Osteocyte (in vitro differentiated cells): ENCODE measurements at regions not wholly inside any gene's neighbourhood (a gene's known extent, or its start where the extent isn't known, plus 50 kb on each side); places are given as distances from the start of the nearest gene placed in this dataset.

Experiments used
- DNase-seq: peaks from one replicate; pipeline ENCODE4 v3.0.0; 2021; ENCODE audit warnings: mixed read lengths; ENCODE audit not compliant: unreplicated experiment; ENCODE audit errors: extremely low spot score
- H3K27ac Mint-ChIP-seq: one replicate; pipeline ENCODE4 v1.8.0; 2021; ENCODE audit warnings: mild to moderate bottlenecking, mixed read lengths; ENCODE audit not compliant: unreplicated experiment
- H3K27me3 Mint-ChIP-seq: one replicate; pipeline ENCODE4 v1.8.0; 2021; ENCODE audit warnings: mixed read lengths; ENCODE audit not compliant: unreplicated experiment
- H3K36me3 Mint-ChIP-seq: one replicate; pipeline ENCODE4 v1.8.0; 2021; ENCODE audit warnings: mixed read lengths; ENCODE audit not compliant: unreplicated experiment
- H3K4me1 Mint-ChIP-seq: one replicate; pipeline ENCODE4 v1.8.0; 2021; ENCODE audit warnings: mixed read lengths; ENCODE audit not compliant: unreplicated experiment
- H3K4me3 Mint-ChIP-seq: one replicate; pipeline ENCODE4 v1.8.0; 2021; ENCODE audit warnings: mild to moderate bottlenecking, moderate library complexity, mixed read lengths; ENCODE audit not compliant: unreplicated experiment
- H3K9me3 Mint-ChIP-seq: one replicate; pipeline ENCODE4 v1.8.0; 2021; ENCODE audit warnings: mixed read lengths; ENCODE audit not compliant: unreplicated experiment
- TF ChIP-seq, protein P1 (sequence below): fragments of 200-600 bp; sonication (generic); IDR thresholded peaks from 2 replicates; pipeline ENCODE4 v1.5.0; 2021; ENCODE audit warnings: antibody characterized with exemption, mild to moderate bottlenecking, moderate library complexity

DNA sequence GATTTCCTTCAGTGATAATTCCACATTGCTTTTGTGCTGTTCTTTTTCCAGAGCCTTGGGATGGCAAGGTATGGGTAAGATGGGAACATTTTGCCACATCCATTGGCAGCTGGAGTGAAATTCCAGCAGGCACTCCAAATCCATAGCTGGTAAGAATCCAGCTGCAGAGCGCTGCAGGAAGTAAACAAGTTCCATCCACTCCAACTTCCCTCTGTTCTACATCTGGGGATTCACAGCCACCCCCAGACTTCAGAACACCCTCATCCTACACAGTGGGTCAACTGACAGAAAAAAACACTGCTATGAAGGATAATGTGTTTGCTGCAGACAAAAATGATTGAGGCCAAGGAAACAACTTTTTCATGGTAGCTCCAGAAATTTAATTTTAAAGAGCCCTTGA, 747.8 kb downstream of the MAFB start:
- no peak for DNase-seq
- Mint-ChIP-seq H3K36me3 (no peaks in the 10 kb centered on the region), H3K4me1 (peaks cover 30% of the 10 kb centered on the region), H3K9me3 (no peaks in the 10 kb centered on the region), H3K4me3 (no peak overlapping the region), H3K27me3 (no peaks in the 10 kb centered on the region), H3K27ac (no peak overlapping the region)
- TF ChIP-seq, protein P1, sequence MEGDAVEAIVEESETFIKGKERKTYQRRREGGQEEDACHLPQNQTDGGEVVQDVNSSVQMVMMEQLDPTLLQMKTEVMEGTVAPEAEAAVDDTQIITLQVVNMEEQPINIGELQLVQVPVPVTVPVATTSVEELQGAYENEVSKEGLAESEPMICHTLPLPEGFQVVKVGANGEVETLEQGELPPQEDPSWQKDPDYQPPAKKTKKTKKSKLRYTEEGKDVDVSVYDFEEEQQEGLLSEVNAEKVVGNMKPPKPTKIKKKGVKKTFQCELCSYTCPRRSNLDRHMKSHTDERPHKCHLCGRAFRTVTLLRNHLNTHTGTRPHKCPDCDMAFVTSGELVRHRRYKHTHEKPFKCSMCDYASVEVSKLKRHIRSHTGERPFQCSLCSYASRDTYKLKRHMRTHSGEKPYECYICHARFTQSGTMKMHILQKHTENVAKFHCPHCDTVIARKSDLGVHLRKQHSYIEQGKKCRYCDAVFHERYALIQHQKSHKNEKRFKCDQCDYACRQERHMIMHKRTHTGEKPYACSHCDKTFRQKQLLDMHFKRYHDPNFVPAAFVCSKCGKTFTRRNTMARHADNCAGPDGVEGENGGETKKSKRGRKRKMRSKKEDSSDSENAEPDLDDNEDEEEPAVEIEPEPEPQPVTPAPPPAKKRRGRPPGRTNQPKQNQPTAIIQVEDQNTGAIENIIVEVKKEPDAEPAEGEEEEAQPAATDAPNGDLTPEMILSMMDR, result no peak

DNA sequence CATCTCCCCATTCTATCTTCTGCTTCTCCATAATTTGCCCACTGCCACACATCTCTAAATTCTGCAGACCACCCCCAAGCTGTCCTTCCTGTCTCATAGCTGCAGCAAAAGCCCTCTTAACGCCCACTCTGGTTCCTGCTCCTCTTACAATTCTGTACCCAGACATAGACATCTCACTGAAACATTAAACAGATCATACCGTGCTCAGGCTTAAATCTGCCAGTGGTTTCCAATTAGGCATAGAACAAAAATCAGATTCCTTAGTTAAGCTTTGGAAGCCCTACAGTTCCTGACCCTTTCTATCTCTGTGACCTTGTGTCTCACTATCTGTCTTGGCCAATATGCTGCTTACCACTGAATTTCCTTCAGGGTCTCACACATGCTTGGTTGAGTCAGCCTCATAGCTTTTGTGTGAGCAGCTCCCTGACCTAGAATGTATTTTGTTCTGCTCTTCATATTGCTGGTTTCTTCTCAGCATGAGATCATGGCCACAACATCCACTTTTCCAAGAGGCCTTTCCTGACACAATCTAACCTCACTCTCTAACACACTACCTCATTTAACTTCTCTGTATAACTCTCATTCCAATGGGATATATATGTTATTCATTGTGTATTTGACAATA, 749.7 kb downstream of the MAFB start:
- TF ChIP-seq, protein P1, result no peak
- Mint-ChIP-seq H3K4me1 (peaks cover 24% of the 10 kb centered on the region), H3K27ac (no peak overlapping the region), H3K36me3 (no peaks in the 10 kb centered on the region), H3K27me3 (no peaks in the 10 kb centered on the region), H3K9me3 (no peaks in the 10 kb centered on the region), H3K4me3 (no peak overlapping the region)
- no peak for DNase-seq

DNA sequence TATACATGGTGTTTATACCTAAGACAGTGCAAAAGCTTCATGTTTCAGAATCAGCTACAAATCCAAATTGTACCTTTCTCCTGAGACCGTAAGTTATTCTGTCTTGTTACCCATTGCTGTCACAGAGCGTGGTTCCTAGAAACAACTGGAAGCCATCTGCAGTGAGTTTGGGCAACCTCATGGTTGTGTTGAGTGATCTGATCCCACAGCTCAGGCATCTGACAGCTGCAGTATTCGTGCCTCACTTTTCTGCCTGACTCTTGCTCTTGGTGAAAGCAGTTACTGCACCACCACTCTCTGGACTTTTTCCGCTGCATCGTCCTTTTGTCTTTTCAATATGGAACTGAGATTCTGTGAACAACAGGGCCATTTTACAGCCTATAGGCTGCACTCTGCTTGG, 752.6 kb downstream of the MAFB start:
- Mint-ChIP-seq H3K27me3 (no peaks in the 10 kb centered on the region), H3K9me3 (no peaks in the 10 kb centered on the region), H3K27ac (no peak overlapping the region), H3K4me1 (peaks cover 13% of the 10 kb centered on the region), H3K4me3 (no peak overlapping the region), H3K36me3 (no peaks in the 10 kb centered on the region)
- TF ChIP-seq, protein P1, result no peak
- no peak for DNase-seq

DNA sequence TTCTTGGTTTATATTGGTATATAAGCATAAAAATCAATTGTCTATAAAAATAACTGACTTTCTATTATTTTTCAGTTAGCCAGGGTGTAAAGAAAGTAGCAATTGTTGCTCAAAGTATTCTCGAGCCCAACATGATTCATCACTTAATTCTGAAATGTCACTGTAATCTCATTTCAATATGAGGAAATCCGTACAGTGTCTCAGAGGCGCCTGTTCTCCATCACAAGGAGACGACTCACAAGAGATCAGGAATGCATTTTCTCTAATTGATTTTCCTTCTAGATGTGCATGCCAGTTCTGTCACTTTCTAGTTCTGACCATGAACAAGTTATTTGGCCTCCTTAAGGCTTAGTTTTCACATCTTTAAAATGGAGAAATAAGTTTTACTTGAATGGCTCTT, 753.1 kb downstream of the MAFB start:
- H3K36me3 Mint-ChIP-seq, result no peaks in the 10 kb centered on the region
- TF ChIP-seq, protein P1, result no peak
- peaks cover 9% of the 10 kb centered on the region for H3K4me1 Mint-ChIP-seq
- H3K4me3 Mint-ChIP-seq, result no peak overlapping the region
- H3K27ac Mint-ChIP-seq, result no peak overlapping the region
- no peaks in the 10 kb centered on the region for H3K27me3 Mint-ChIP-seq
- no peak for DNase-seq
- H3K9me3 Mint-ChIP-seq, result no peaks in the 10 kb centered on the region

DNA sequence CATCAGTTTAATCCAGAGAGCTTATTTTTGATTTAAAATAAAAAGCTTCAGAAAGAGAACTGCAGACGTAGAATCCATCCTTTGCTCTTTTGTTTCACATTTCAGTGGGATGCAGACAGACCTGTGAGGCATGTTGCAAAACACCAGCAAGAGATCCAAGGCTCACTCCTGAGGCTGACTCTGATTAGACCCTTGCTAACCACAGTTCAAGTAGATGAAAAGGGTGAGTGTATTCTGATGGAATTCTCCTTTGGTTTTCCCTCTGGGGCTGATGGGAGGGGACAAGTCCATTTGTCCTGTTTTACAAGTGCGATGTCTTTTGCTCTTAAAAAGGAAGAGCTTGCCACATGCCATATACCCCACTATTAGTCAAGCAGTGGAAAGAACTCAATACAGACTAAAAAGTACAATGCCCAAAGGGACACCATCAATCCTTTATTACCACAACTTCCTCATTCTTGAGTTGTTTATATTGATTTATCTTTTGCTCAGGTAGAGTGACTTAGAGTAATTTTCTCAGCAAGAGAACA, 772.7 kb downstream of the MAFB start:
- Mint-ChIP-seq H3K4me3 (no peak overlapping the region), H3K27ac (no peak overlapping the region), H3K9me3 (no peaks in the 10 kb centered on the region), H3K36me3 (no peaks in the 10 kb centered on the region), H3K4me1 (no peaks in the 10 kb centered on the region), H3K27me3 (peaks cover 6% of the 10 kb centered on the region)
- TF ChIP-seq, protein P1, result no peak
- no peak for DNase-seq
